Esophagus squamous epithelium (tissue), 4 donors: ENCODE measurements at regions not wholly inside any gene's neighbourhood (a gene's known extent, or its start where the extent isn't known, plus 50 kb on each side); places are given as distances from the start of the nearest gene placed in this dataset.
"Not testable (repeated sequence)": the region's sequence is repeated elsewhere in the genome, so short reads cannot be mapped to it uniquely, and the experiment has no call there.

Source experiments
- POLR2A ChIP-seq, 4 donors: fragments of 450-650 bp; IDR thresholded peaks; one replicate each; pipeline ENCODE4 v1.6.1; 2017; ENCODE audit warnings: antibody characterized with exemption in 4 of 4, mild to moderate bottlenecking in 4 of 4, moderate library complexity in 3 of 4
- TF ChIP-seq, protein P1 (sequence below), 6 experiments: fragments of 450-650 bp in 4 of 6; fragments of 200-600 bp in 2 of 6; sonication (generic) in 2 of 6; IDR thresholded peaks; one replicate each; pipeline ENCODE4 v1.5.1; 2016 to 2019; ENCODE audit warnings: antibody characterized with exemption in 6 of 6, mild to moderate bottlenecking in 4 of 6, moderate library complexity in 4 of 6

DNA sequence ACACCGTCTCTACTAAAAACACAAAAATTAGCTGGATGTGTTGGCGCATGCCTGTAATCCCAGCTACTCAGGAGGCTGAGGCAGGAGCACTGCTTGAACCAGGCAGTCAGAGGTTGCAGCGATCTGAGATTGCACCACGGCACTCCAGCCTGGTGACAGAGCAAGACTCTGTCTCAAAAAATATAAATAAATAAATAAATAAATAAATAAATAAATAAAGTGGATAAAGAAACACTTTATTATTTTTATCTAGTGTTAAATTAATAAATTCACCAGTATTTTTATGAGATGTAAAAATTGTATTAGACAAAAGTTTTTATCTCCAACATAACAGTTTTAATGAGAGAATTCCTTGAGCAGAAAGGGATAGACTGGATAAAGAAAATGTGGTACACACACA is 839.3 kb downstream of the DIAPH3 start:
- TF ChIP-seq, protein P1, sequence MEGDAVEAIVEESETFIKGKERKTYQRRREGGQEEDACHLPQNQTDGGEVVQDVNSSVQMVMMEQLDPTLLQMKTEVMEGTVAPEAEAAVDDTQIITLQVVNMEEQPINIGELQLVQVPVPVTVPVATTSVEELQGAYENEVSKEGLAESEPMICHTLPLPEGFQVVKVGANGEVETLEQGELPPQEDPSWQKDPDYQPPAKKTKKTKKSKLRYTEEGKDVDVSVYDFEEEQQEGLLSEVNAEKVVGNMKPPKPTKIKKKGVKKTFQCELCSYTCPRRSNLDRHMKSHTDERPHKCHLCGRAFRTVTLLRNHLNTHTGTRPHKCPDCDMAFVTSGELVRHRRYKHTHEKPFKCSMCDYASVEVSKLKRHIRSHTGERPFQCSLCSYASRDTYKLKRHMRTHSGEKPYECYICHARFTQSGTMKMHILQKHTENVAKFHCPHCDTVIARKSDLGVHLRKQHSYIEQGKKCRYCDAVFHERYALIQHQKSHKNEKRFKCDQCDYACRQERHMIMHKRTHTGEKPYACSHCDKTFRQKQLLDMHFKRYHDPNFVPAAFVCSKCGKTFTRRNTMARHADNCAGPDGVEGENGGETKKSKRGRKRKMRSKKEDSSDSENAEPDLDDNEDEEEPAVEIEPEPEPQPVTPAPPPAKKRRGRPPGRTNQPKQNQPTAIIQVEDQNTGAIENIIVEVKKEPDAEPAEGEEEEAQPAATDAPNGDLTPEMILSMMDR (IDR thresholded peaks at IDR 0.05) = not testable (repeated sequence)
- TF ChIP-seq POLR2A (IDR thresholded peaks at IDR 0.05) = not testable (repeated sequence)
